ENCODE measurements at regions not wholly inside any gene's neighbourhood (a gene's known extent, or its start where the extent isn't known, plus 50 kb on each side); places are given as distances from the start of the nearest gene placed in this dataset.

DNA sequence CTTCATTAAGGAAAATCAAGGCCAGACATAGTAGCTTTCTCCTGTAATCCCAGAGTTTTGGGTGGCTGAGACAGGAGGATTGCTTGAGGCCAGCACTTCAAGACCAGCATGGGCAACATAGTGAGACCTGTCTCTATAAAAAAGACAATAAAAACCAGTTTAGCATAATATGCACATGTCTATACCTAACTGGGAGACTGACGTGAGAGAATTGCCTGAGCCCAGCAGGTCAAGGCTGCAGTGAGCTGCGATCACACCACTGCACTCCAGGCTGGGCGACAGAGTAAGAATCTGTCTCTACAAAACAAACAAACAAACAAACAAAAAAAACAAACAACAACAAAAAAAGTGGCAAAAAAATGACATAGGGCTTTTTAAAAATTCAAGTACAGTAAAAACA, 820.8 kb downstream of the MTRR start:
- TF ChIP-seq ZNF8 (CRISPR knock-in tag; IDR thresholded peaks at IDR 0.05) (no peak), ARNTL (CRISPR knock-in tag; IDR thresholded peaks at IDR 0.05; ENCODE audit: borderline replicate concordance, low read depth) (no peak), ZC3H10 (CRISPR knock-in tag; IDR thresholded peaks at IDR 0.05) (no peak), RARB (CRISPR knock-in tag; IDR thresholded peaks at IDR 0.05) (no peak)

Data from SK-N-SH treated with all-trans-retinoic acid at 6 μM for 48 hours (cell line).